A549 (cell line): ENCODE measurements at regions not wholly inside any gene's neighbourhood (a gene's known extent, or its start where the extent isn't known, plus 50 kb on each side); places are given as distances from the start of the nearest gene placed in this dataset.

Source experiments
- ATAC-seq, 2 experiments: fragments of 200-7000 bp in 1 of 2; fragments of >200 bp in 1 of 2; cut with Nextera tagmentation in 1 of 2; cut with Tn5 transposase in 1 of 2; 3 replicates each; pipeline versions ENCODE4 v1.8.0 to v1.9.1; 2018 to 2020; ENCODE audit warnings: mild to moderate bottlenecking in 1 of 2, moderate library complexity in 1 of 2
- CTCF ChIA-PET: fragments of 300-600 bp; sonication (Branson Sonifier 250); formaldehyde crosslinking; extraction: SDS; loops from one replicate; lab custom pipeline; 2021; ENCODE audit warnings: antibody characterized with exemption, inconsistent platforms; lab: Yijun Ruan, JAX
- POLR2A ChIA-PET: fragments of 350-600 bp; formaldehyde crosslinking; extraction: SDS; loops from one replicate; lab custom pipeline; 2021; ENCODE audit warnings: antibody characterized with exemption, inconsistent platforms; lab: Yijun Ruan, JAX
- DNase-seq, 2 experiments: peaks; one replicate each; pipeline versions ENCODE4 v3.0.0 to v3.0.0-alpha.2; 2011 to 2016; ENCODE audit warnings: low read depth in 1 of 2, low spot score in 1 of 2
- FAIRE-seq: peaks from 2 replicates; lab custom pipeline; 2011; peaks lifted over from hg19 to GRCh38; lab: Jason Lieb, UNC
- H3K27ac ChIP-seq, 2 experiments: fragments of >200 bp; sonication (Bioruptor Twin); formaldehyde crosslinking; 3 replicates each; pipeline ENCODE4 v1.5.1; 2016 to 2017
- H3K4me1 ChIP-seq: fragments of >200 bp; sonication (Bioruptor Twin); formaldehyde crosslinking; 3 replicates; pipeline ENCODE4 v1.6.1; 2016
- H3K4me2 ChIP-seq: fragments of >200 bp; sonication (Bioruptor Twin); formaldehyde crosslinking; 3 replicates; pipeline ENCODE4 v1.6.1; 2016
- H3K4me3 ChIP-seq: fragments of >200 bp; sonication (Bioruptor Twin); formaldehyde crosslinking; 3 replicates; pipeline ENCODE4 v1.5.1; 2016
- H3K9me3 ChIP-seq: fragments of >200 bp; sonication (Bioruptor Twin); formaldehyde crosslinking; 3 replicates; pipeline ENCODE4 v1.6.1; 2016
- CBX2 ChIP-seq: fragments of 200-600 bp; sonication (generic); IDR thresholded peaks from 2 replicates; pipeline ENCODE4 v1.6.1; 2016; ENCODE audit warnings: low read depth, mild to moderate bottlenecking, borderline replicate concordance
- CEBPB ChIP-seq, 2 experiments: fragments of >200 bp in 1 of 2; sonication (Bioruptor Twin) in 1 of 2; formaldehyde crosslinking in 1 of 2; IDR thresholded peaks; 2 replicates each; pipeline ENCODE4 v1.6.1; 2012 to 2016
- CHD2 ChIP-seq: fragments of 150-350 bp; IDR thresholded peaks from 2 replicates; pipeline ENCODE4 v1.6.1; 2014; ENCODE audit warnings: low read length; ENCODE audit not compliant: partially characterized antibody
- EHF ChIP-seq: fragments of 250-450 bp; sonication (Bioruptor Pico); IDR thresholded peaks from 2 replicates; pipeline ENCODE4 v1.5.0; 2020; ENCODE audit warnings: mild to moderate bottlenecking
- EP300 ChIP-seq, 2 experiments: fragments of >200 bp; sonication (Bioruptor Twin); formaldehyde crosslinking; IDR thresholded peaks; 2 replicates in 1 of 2; 3 replicates in 1 of 2; pipeline ENCODE4 v1.6.1; 2016 to 2017
- FOSL2 ChIP-seq, 2 experiments: fragments of 450-650 bp in 1 of 2; fragments of >200 bp in 1 of 2; sonication (Bioruptor Twin) in 1 of 2; formaldehyde crosslinking; IDR thresholded peaks; 2 replicates each; pipeline versions ENCODE4 v1.5.0 to v1.6.1; 2016 to 2020; ENCODE audit warnings: mild to moderate bottlenecking in 1 of 2, moderate library complexity in 1 of 2
- FOXS1 ChIP-seq: fragments of 250-450 bp; sonication (Bioruptor Pico); IDR thresholded peaks from 2 replicates; pipeline ENCODE4 v1.5.0; 2020; ENCODE audit warnings: mild to moderate bottlenecking, moderate library complexity
- HDAC2 ChIP-seq: fragments of 200-600 bp; sonication (generic); IDR thresholded peaks from 2 replicates; pipeline ENCODE4 v1.6.1; 2016
- HOXB5 ChIP-seq: fragments of 250-450 bp; sonication (Bioruptor Pico); IDR thresholded peaks from 2 replicates; pipeline ENCODE4 v1.5.0; 2020; ENCODE audit warnings: mild to moderate bottlenecking, moderate library complexity
- JUNB ChIP-seq: fragments of >200 bp; sonication (Bioruptor Twin); formaldehyde crosslinking; IDR thresholded peaks from 2 replicates; pipeline ENCODE4 v1.6.1; 2016
- MAZ ChIP-seq: fragments of 150-350 bp; IDR thresholded peaks from 2 replicates; pipeline ENCODE4 v1.6.1; 2014; ENCODE audit warnings: antibody characterized with exemption, low read depth, low read length, borderline replicate concordance
- NFE2L2 ChIP-seq: fragments of 150-350 bp; conservative IDR thresholded peaks from 2 replicates; pipeline ENCODE4 v1.6.1; 2014; ENCODE audit warnings: low read length
- PHF8 ChIP-seq: fragments of 200-600 bp; sonication (generic); IDR thresholded peaks from 2 replicates; pipeline ENCODE4 v1.6.1; 2016; ENCODE audit warnings: low read depth, mild to moderate bottlenecking, antibody characterized with exemption, moderate library complexity, borderline replicate concordance
- POLR2A ChIP-seq: IDR thresholded peaks from 2 replicates; pipeline ENCODE4 v1.6.1; 2012; ENCODE audit warnings: mild to moderate bottlenecking, low read length
- RCOR1 ChIP-seq: fragments of 150-350 bp; IDR thresholded peaks from 2 replicates; pipeline ENCODE4 v1.6.1; 2014; ENCODE audit warnings: antibody characterized with exemption, low read length, low read depth
- RFX5 ChIP-seq: fragments of 450-650 bp; IDR thresholded peaks from 2 replicates; pipeline ENCODE4 v1.7.1; 2014; ENCODE audit warnings: antibody characterized with exemption, mild to moderate bottlenecking, moderate library complexity
- RNF2 ChIP-seq: fragments of 200-600 bp; sonication (generic); IDR thresholded peaks from 2 replicates; pipeline ENCODE4 v1.6.1; 2016; ENCODE audit warnings: low read depth, mild to moderate bottlenecking, antibody characterized with exemption, moderate library complexity, borderline replicate concordance
- ZFP36 ChIP-seq: fragments of 450-650 bp; IDR thresholded peaks from 2 replicates; pipeline ENCODE4 v1.6.1; 2014; ENCODE audit warnings: borderline replicate concordance; ENCODE audit not compliant: partially characterized antibody
- WGBS: methylation state at CpG from one replicate; pipeline ENCODE4 v1.1.6; 2017; ENCODE audit errors: missing lambda C conversion rate; 5-methylcytosine and 5-hydroxymethylcytosine counted together
- TF ChIP-seq, protein P1 (sequence below): IDR thresholded peaks from 2 replicates; pipeline ENCODE4 v1.6.1; 2012; ENCODE audit warnings: low read depth, borderline replicate concordance
- TF ChIP-seq, protein P2 (sequence below): fragments of 250-450 bp; sonication (Bioruptor Pico); IDR thresholded peaks from 2 replicates; pipeline ENCODE4 v1.5.0; 2021; ENCODE audit warnings: mild to moderate bottlenecking, moderate library complexity, borderline replicate concordance
- TF ChIP-seq, protein P3 (sequence below): fragments of >200 bp; sonication (Bioruptor Twin); formaldehyde crosslinking; IDR thresholded peaks from 3 replicates; pipeline ENCODE4 v1.6.1; 2016
- TF ChIP-seq, protein P4 (sequence below): IDR thresholded peaks from 2 replicates; pipeline ENCODE4 v1.6.1; 2012
- TF ChIP-seq, protein P5 (sequence below): fragments of 150-350 bp; IDR thresholded peaks from 2 replicates; pipeline ENCODE4 v1.6.1; 2014; ENCODE audit warnings: low read depth, mild to moderate bottlenecking, low read length

DNA sequence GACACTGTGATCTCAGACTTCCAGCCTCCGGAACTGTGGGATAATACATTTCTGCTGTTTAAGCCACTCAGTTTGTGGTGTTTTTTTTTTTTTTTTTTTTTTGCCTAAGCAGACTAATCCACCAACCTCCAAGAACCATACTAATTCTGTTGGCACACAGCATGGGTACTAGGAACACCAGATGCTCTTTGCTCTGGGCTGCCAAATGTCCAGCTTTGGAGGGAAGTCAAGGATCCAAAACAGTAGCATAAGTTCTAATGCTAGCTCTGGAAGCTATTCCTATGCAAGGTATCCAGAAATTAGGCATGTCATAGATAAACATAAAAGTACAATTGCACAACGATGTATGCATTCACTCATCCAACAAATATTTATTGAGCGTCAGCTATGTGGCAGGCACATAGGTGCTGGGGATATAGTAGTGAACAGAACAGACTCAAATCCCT, 64.5 kb upstream of the WDFY2 start (continued):
- TF ChIP-seq MAZ (no peak), FOXS1 (no peak), CBX2 (no peak), RFX5 (no peak), PHF8 (no peak), ZFP36 (peak; percentile 11), FOSL2 (IDR thresholded peaks at IDR 0.05) (no peak), FOSL2 (CRISPR knock-in tag; IDR thresholded peaks at IDR 0.05) (peak; percentile 59), JUNB (0 out of 2 replicates have a peak, but pooled peaks have one; percentile 32), POLR2A (no peak), HDAC2 (no peak), NFE2L2 (no peak), EHF (CRISPR knock-in tag) (no peak), RCOR1 (no peak), RNF2 (no peak), CHD2 (no peak)
- TF ChIP-seq, protein P1, sequence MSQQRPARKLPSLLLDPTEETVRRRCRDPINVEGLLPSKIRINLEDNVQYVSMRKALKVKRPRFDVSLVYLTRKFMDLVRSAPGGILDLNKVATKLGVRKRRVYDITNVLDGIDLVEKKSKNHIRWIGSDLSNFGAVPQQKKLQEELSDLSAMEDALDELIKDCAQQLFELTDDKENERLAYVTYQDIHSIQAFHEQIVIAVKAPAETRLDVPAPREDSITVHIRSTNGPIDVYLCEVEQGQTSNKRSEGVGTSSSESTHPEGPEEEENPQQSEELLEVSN = no peak
- TF ChIP-seq, protein P2, sequence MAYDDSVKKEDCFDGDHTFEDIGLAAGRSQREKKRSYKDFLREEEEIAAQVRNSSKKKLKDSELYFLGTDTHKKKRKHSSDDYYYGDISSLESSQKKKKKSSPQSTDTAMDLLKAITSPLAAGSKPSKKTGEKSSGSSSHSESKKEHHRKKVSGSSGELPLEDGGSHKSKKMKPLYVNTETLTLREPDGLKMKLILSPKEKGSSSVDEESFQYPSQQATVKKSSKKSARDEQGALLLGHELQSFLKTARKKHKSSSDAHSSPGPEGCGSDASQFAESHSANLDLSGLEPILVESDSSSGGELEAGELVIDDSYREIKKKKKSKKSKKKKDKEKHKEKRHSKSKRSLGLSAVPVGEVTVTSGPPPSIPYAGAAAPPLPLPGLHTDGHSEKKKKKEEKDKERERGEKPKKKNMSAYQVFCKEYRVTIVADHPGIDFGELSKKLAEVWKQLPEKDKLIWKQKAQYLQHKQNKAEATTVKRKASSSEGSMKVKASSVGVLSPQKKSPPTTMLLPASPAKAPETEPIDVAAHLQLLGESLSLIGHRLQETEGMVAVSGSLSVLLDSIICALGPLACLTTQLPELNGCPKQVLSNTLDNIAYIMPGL (CRISPR knock-in tag) = no peak
- TF ChIP-seq, protein P3, sequence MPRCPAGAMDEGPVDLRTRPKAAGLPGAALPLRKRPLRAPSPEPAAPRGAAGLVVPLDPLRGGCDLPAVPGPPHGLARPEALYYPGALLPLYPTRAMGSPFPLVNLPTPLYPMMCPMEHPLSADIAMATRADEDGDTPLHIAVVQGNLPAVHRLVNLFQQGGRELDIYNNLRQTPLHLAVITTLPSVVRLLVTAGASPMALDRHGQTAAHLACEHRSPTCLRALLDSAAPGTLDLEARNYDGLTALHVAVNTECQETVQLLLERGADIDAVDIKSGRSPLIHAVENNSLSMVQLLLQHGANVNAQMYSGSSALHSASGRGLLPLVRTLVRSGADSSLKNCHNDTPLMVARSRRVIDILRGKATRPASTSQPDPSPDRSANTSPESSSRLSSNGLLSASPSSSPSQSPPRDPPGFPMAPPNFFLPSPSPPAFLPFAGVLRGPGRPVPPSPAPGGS = no peak
- TF ChIP-seq, protein P4, sequence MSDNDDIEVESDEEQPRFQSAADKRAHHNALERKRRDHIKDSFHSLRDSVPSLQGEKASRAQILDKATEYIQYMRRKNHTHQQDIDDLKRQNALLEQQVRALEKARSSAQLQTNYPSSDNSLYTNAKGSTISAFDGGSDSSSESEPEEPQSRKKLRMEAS = no peak
- TF ChIP-seq, protein P5, sequence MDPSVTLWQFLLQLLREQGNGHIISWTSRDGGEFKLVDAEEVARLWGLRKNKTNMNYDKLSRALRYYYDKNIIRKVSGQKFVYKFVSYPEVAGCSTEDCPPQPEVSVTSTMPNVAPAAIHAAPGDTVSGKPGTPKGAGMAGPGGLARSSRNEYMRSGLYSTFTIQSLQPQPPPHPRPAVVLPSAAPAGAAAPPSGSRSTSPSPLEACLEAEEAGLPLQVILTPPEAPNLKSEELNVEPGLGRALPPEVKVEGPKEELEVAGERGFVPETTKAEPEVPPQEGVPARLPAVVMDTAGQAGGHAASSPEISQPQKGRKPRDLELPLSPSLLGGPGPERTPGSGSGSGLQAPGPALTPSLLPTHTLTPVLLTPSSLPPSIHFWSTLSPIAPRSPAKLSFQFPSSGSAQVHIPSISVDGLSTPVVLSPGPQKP = no peak
- TF ChIP-seq, all 56 proteins: peak for 7

DNA sequence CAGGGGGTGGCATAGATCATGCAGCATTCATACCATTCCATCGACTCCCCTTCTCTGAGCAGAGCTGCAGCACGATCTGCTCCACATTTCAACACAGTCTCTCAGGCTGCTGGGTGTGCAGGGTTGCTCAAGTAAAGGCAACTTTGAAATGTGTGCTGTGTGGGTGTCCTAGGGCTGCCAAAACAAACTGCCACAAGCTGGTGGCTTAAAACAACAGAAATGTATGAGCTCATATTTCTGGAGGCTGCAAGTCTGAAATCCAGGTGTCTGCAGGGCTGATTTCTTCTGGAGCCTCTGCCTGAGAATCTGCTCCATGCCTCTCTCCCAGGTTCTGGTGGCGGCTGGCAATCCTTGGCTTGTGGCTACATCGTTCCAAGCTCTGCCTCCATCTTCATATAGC, 63.7 kb upstream of the WDFY2 start:
- Histone ChIP-seq H3K4me2 (peak overlapping the region; percentile 67), H3K4me1 (peaks cover 60% of the 10 kb centered on the region), H3K9me3 (no peaks in the 10 kb centered on the region), H3K4me3 (no peak overlapping the region), H3K27ac (peak overlapping the region; percentile 90 to 96)
- POLR2A ChIA-PET = interaction anchor here (1.8 kb wide), 1 partner anchor 67 kb away, joined by 22 read pairs; the partner anchor contains the start of gene INTS6
- CTCF ChIA-PET = interaction anchor here (0.9 kb wide), 1 partner anchor 211 kb away, joined by 3 read pairs; no protein-coding TSS in a partner anchor
- FAIRE-seq (no peak), DNase-seq (peak in 1 of 2 experiments; percentile 56), ATAC-seq (peak; percentile 67 to 76)
- WGBS = 61% methylated on average over 4 of the region's 4 CpGs
- TF ChIP-seq, protein P3 = no peak
- TF ChIP-seq CEBPB (IDR thresholded peaks at IDR 0.05) (peak in 1 of 2 experiments; percentile 42; a peak in 1 of 4 replicates), HOXB5 (CRISPR knock-in tag) (no peak), EP300 (IDR thresholded peaks at IDR 0.05) (peak in 1 of 2 experiments; percentile 29; a peak in 1 of 5 replicates)
